Skeletal muscle satellite cell (primary cell): ENCODE measurements at regions not wholly inside any gene's neighbourhood (a gene's known extent, or its start where the extent isn't known, plus 50 kb on each side); places are given as distances from the start of the nearest gene placed in this dataset.

Source experiments
- H3K27me3 ChIP-seq: 2 replicates; pipeline ENCODE4 v1.7.0; 2013; ENCODE audit warnings: low read length; ENCODE audit not compliant: control insufficient read depth, insufficient read depth
- H3K36me3 ChIP-seq: 2 replicates; pipeline ENCODE4 v1.7.0; 2013; ENCODE audit warnings: mild to moderate bottlenecking, control low read depth, low read length; ENCODE audit not compliant: insufficient read depth
- H3K4me1 ChIP-seq: 2 replicates; pipeline ENCODE4 v1.7.0; 2013; ENCODE audit warnings: low read length; ENCODE audit not compliant: control insufficient read depth, insufficient read depth
- H3K4me2 ChIP-seq: 2 replicates; pipeline ENCODE4 v1.7.0; 2013; ENCODE audit warnings: mild to moderate bottlenecking, low read length
- H3K4me3 ChIP-seq: 2 replicates; pipeline ENCODE4 v1.7.0; 2013; ENCODE audit warnings: low read length
- H3K9ac ChIP-seq: 2 replicates; pipeline ENCODE4 v1.7.0; 2013; ENCODE audit warnings: mild to moderate bottlenecking, low read depth, low read length, moderate library complexity
- H3K9me3 ChIP-seq: replicated peaks from 2 replicates; pipeline ENCODE4 v1.7.0; 2013; ENCODE audit warnings: mild to moderate bottlenecking, control low read depth, low read length

DNA sequence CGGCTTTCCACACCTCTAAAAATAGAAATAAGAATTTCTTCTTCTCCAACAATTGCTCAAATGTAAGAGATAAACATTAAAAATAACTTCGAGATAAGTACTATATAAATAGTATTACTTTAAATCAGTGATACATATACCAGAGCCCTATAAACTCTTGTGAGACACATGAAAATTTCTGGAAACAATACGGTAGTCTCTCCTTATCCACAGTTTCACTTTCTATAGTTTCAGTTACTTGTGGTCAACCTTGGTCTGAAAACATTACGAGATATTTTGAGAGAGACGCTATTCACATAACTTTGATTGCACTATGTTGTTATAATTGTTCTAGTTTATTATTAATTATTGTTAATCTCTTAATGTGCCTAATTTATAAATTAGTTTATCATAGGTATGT, 101.5 kb upstream of the CXXC4 start:
- Histone ChIP-seq H3K36me3 (no peaks in the 10 kb centered on the region), H3K9me3 (no peaks in the 10 kb centered on the region), H3K4me1 (no peaks in the 10 kb centered on the region), H3K27me3 (no peaks in the 10 kb centered on the region), H3K9ac (no peak overlapping the region), H3K4me3 (no peak overlapping the region), H3K4me2 (no peak overlapping the region)

DNA sequence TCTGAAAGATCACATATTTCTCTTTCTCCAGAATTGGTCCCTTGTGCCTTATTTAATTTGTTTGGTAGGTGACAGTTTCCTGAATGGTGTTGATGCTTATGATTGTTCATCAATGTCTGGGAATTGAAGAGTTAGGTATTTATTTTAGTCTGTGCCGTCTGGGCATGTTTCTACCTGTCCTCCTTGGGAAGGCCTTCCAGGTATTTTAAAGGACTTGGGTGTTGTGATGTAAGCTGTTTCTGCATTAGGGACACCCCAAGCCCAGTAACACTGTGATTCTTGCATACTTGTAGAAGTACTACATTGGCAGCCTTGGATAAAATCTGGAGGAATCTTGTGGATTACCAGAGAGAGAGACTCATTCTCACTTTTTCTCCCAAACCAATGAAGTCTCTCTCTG, 120.8 kb upstream of the CXXC4 start:
- H3K9me3 ChIP-seq = no peaks in the 10 kb centered on the region
- no peaks in the 10 kb centered on the region for H3K27me3 ChIP-seq
- H3K9ac ChIP-seq = no peak overlapping the region

GRCh38 chr4:104615926-104616325, 121.2 kb upstream of the CXXC4 start:
- H3K4me3 ChIP-seq = no peak overlapping the region
- H3K4me2 ChIP-seq = no peak overlapping the region
- H3K9ac ChIP-seq = no peak overlapping the region
- H3K36me3 ChIP-seq = no peaks in the 10 kb centered on the region
- H3K4me1 ChIP-seq = no peaks in the 10 kb centered on the region
- no peaks in the 10 kb centered on the region for H3K9me3 ChIP-seq
- no peaks in the 10 kb centered on the region for H3K27me3 ChIP-seq

More for the DNA sequence above, 120.8 kb upstream of the CXXC4 start:
- Histone ChIP-seq H3K4me3 (no peak overlapping the region), H3K4me1 (no peaks in the 10 kb centered on the region), H3K4me2 (no peak overlapping the region), H3K36me3 (no peaks in the 10 kb centered on the region)

GRCh38 chr4:104616401-104616820, 121.7 kb upstream of the CXXC4 start:
- no peaks in the 10 kb centered on the region for H3K27me3 ChIP-seq
- H3K4me1 ChIP-seq = no peaks in the 10 kb centered on the region
- no peaks in the 10 kb centered on the region for H3K36me3 ChIP-seq
- no peak overlapping the region for H3K4me3 ChIP-seq
- no peak overlapping the region for H3K9ac ChIP-seq
- no peaks in the 10 kb centered on the region for H3K9me3 ChIP-seq
- no peak overlapping the region for H3K4me2 ChIP-seq

GRCh38 chr4:104625706-104626105, 131.0 kb upstream of the CXXC4 start:
- no peaks in the 10 kb centered on the region for H3K36me3 ChIP-seq
- no peaks in the 10 kb centered on the region for H3K4me1 ChIP-seq
- no peak overlapping the region for H3K9ac ChIP-seq
- H3K9me3 ChIP-seq = no peaks in the 10 kb centered on the region
- no peaks in the 10 kb centered on the region for H3K27me3 ChIP-seq
- no peak overlapping the region for H3K4me2 ChIP-seq
- H3K4me3 ChIP-seq = no peak overlapping the region

GRCh38 chr4:104629601-104630000, 134.9 kb upstream of the CXXC4 start:
- Histone ChIP-seq H3K4me1 (no peaks in the 10 kb centered on the region), H3K4me3 (no peak overlapping the region), H3K4me2 (no peak overlapping the region), H3K36me3 (no peaks in the 10 kb centered on the region), H3K9ac (no peak overlapping the region), H3K27me3 (no peaks in the 10 kb centered on the region), H3K9me3 (no peaks in the 10 kb centered on the region)

DNA sequence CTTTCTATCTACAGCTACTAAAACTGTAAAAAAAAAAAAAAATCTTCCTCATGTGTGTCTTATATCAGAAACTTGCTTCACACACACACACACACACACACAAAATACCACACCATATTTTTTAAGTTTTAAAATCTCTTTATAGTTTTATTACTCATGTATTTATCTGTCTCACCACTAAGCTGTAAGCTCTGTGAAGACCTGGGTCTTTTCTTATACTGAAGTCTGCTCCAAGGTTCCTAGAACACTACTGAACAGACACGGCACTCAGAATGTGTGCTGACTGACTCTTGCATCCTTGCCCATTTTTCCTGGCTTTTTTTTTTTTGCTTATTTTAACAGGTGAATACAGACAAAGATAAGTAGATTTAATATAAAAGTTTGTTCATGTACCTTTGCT, 135.6 kb upstream of the CXXC4 start:
- no peak overlapping the region for H3K4me2 ChIP-seq
- no peaks in the 10 kb centered on the region for H3K9me3 ChIP-seq
- H3K4me3 ChIP-seq = no peak overlapping the region
- no peaks in the 10 kb centered on the region for H3K27me3 ChIP-seq
- H3K36me3 ChIP-seq = no peaks in the 10 kb centered on the region
- H3K4me1 ChIP-seq = no peaks in the 10 kb centered on the region
- H3K9ac ChIP-seq = no peak overlapping the region

DNA sequence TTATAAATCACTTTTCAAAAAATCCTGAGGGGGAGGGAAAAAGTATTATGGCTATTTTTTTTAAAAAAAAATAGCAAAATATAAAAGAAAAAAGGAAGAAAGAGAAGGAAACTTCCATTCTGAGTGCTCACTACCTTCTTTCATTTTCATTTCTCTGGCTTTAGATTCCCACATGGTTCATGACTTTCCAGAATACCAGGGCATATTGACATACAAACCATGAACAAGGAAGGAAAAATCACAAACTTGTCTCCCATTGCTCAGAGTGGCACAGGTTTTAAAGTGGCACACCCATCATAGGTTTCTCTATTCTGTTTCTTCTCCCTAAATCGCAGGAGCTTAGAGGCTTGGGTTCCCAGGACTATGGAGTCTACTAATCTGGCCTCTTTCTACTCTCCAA, 136.3 kb upstream of the CXXC4 start:
- no peak overlapping the region for H3K9ac ChIP-seq
- H3K4me1 ChIP-seq = no peaks in the 10 kb centered on the region
- H3K36me3 ChIP-seq = no peaks in the 10 kb centered on the region
- H3K27me3 ChIP-seq = no peaks in the 10 kb centered on the region
- H3K9me3 ChIP-seq = no peaks in the 10 kb centered on the region
- no peak overlapping the region for H3K4me2 ChIP-seq
- H3K4me3 ChIP-seq = no peak overlapping the region

GRCh38 chr4:104641418-104641817, 146.7 kb upstream of the CXXC4 start:
- H3K4me1 ChIP-seq = no peaks in the 10 kb centered on the region
- no peak overlapping the region for H3K4me3 ChIP-seq
- H3K36me3 ChIP-seq = no peaks in the 10 kb centered on the region
- no peak overlapping the region for H3K4me2 ChIP-seq
- H3K27me3 ChIP-seq = no peaks in the 10 kb centered on the region
- no peak overlapping the region for H3K9ac ChIP-seq
- H3K9me3 ChIP-seq = no peaks in the 10 kb centered on the region

- no peaks in the 10 kb centered on the region for H3K9me3 ChIP-seq
- no peak overlapping the region for H3K4me2 ChIP-seq
- no peak overlapping the region for H3K9ac ChIP-seq
- no peaks in the 10 kb centered on the region for H3K27me3 ChIP-seq
- no peaks in the 10 kb centered on the region for H3K36me3 ChIP-seq
- H3K4me1 ChIP-seq = no peaks in the 10 kb centered on the region
- no peak overlapping the region for H3K4me3 ChIP-seq
Measured at GRCh38 chr4:104642521-104642920, 147.8 kb upstream of the CXXC4 start.

DNA sequence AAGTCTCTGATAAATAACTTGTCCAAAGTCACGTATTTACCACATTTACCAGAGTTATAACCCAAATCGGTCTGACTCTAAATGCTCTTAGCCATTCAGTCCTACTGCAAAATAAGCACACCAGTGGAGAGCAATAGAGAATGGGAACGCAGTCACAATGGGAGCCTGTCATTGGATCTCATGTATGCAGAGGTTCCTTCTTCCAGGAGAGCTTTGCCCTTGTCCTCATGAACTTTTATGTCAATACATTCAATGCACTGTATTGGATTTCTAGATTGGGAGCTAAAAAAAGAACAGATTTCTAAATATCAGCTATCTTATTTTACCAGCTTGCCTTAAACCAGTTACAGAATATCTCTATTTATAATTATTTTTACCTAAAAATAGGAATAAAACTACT, 149.1 kb upstream of the CXXC4 start:
- Histone ChIP-seq H3K36me3 (no peaks in the 10 kb centered on the region), H3K4me3 (no peak overlapping the region), H3K27me3 (no peaks in the 10 kb centered on the region), H3K9ac (no peak overlapping the region), H3K4me2 (no peak overlapping the region), H3K4me1 (no peaks in the 10 kb centered on the region), H3K9me3 (no peaks in the 10 kb centered on the region)

DNA sequence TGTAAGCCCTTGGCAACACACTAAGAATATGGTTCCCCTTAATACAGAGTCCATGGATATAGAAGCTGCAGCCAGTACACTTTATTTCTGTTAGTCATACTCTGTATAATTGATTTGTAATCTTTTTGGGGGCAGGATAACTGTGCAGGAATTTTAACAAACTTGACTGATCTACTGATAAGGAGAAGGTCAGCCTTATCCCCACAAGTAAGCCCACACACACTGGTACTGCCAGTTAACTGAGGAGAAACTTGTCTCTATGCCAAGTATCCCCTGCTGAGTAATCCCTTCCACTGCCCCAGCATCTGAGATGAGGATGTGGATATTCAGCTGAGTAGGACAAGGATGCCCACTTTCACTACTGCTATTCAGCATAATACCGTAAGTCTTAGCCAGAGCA, 154.9 kb upstream of the CXXC4 start:
- no peaks in the 10 kb centered on the region for H3K36me3 ChIP-seq
- no peak overlapping the region for H3K4me2 ChIP-seq
- no peaks in the 10 kb centered on the region for H3K27me3 ChIP-seq
- no peaks in the 10 kb centered on the region for H3K4me1 ChIP-seq
- H3K9me3 ChIP-seq = no peaks in the 10 kb centered on the region
- no peak overlapping the region for H3K4me3 ChIP-seq
- H3K9ac ChIP-seq = no peak overlapping the region
